Osteoblast (primary cell): ENCODE measurements at regions not wholly inside any gene's neighbourhood (a gene's known extent, or its start where the extent isn't known, plus 50 kb on each side); places are given as distances from the start of the nearest gene placed in this dataset.

Source experiments
- DNase-seq: peaks from one replicate; pipeline ENCODE4 v3.0.0; 2011; ENCODE audit warnings: low spot score, mixed read lengths; ENCODE audit not compliant: insufficient read length; ENCODE audit errors: missing footprints
- H2AFZ ChIP-seq: 2 replicates; pipeline ENCODE4 v1.6.0; 2011; ENCODE audit warnings: mild to moderate bottlenecking, low read length
- H3K27ac ChIP-seq: 2 replicates; pipeline ENCODE4 v1.5.1; 2011; ENCODE audit warnings: mild to moderate bottlenecking, low read depth, low read length, moderate library complexity
- H3K27me3 ChIP-seq: 2 replicates; pipeline ENCODE4 v1.6.0; 2012; ENCODE audit warnings: mild to moderate bottlenecking, control low read depth, inconsistent platforms, low read length, moderate library complexity; ENCODE audit not compliant: insufficient read depth
- H3K36me3 ChIP-seq: 2 replicates; pipeline ENCODE4 v1.5.1; 2011; ENCODE audit warnings: mild to moderate bottlenecking, low read length, control low read depth, moderate library complexity; ENCODE audit not compliant: insufficient read depth
- H3K4me1 ChIP-seq: 2 replicates; pipeline ENCODE4 v1.5.1; 2011; ENCODE audit warnings: mild to moderate bottlenecking, low read length, control low read depth, moderate library complexity; ENCODE audit not compliant: insufficient read depth
- H3K4me2 ChIP-seq: 2 replicates; pipeline ENCODE4 v1.6.0; 2011; ENCODE audit warnings: mild to moderate bottlenecking, low read length; ENCODE audit not compliant: insufficient read depth
- H3K4me3 ChIP-seq: fragments of 200-600 bp; sonication (generic); 3 replicates; pipeline ENCODE4 v1.5.1; 2012; ENCODE audit warnings: mild to moderate bottlenecking, low read length, inconsistent platforms; ENCODE audit not compliant: insufficient read depth
- H3K79me2 ChIP-seq: 2 replicates; pipeline ENCODE4 v1.6.0; 2012; ENCODE audit warnings: mild to moderate bottlenecking, low read length, control low read depth, inconsistent platforms; ENCODE audit not compliant: insufficient read depth
- H3K9me3 ChIP-seq: 2 replicates; pipeline ENCODE4 v1.5.1; 2011; ENCODE audit warnings: low read depth, low read length, control low read depth
- H4K20me1 ChIP-seq: 2 replicates; pipeline ENCODE4 v1.6.0; 2012; ENCODE audit warnings: mild to moderate bottlenecking, low read length, control low read depth; ENCODE audit not compliant: insufficient read depth
- TF ChIP-seq, protein P1 (sequence below): IDR thresholded peaks from 2 replicates; pipeline ENCODE4 v1.5.1; 2011; ENCODE audit warnings: mild to moderate bottlenecking, low read depth, low read length, moderate library complexity; ENCODE audit errors: extremely low read depth

DNA sequence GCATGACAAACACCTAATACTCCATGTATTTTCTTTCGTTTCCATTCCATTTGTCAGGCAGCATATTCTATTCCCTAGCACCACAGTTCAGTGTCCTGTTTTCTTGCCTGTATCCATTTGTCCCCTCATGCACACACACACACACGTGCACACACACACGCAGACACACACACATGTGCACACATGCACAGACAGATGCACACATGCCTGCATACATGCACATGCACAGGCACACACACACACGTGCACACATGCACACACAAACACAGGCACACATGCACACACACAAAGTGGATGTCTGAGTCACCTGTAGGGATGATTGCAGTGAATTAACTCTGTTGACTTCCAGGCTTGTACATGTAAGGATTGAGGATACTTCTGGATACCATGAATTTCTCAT is 226.7 kb upstream of the SYNDIG1 start:
- no peaks in the 10 kb centered on the region for H3K4me1 ChIP-seq
- no peaks in the 10 kb centered on the region for H3K27me3 ChIP-seq
- TF ChIP-seq, protein P1, sequence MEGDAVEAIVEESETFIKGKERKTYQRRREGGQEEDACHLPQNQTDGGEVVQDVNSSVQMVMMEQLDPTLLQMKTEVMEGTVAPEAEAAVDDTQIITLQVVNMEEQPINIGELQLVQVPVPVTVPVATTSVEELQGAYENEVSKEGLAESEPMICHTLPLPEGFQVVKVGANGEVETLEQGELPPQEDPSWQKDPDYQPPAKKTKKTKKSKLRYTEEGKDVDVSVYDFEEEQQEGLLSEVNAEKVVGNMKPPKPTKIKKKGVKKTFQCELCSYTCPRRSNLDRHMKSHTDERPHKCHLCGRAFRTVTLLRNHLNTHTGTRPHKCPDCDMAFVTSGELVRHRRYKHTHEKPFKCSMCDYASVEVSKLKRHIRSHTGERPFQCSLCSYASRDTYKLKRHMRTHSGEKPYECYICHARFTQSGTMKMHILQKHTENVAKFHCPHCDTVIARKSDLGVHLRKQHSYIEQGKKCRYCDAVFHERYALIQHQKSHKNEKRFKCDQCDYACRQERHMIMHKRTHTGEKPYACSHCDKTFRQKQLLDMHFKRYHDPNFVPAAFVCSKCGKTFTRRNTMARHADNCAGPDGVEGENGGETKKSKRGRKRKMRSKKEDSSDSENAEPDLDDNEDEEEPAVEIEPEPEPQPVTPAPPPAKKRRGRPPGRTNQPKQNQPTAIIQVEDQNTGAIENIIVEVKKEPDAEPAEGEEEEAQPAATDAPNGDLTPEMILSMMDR: no peak
- H3K79me2 ChIP-seq: no peaks in the 10 kb centered on the region
- H3K9me3 ChIP-seq: no peaks in the 10 kb centered on the region
- no peaks in the 10 kb centered on the region for H3K36me3 ChIP-seq
- no peak overlapping the region for H3K4me2 ChIP-seq
- DNase-seq: no peak
- no peak overlapping the region for H3K4me3 ChIP-seq
- no peak overlapping the region for H2AFZ ChIP-seq
- H3K27ac ChIP-seq: no peak overlapping the region
- no peaks in the 10 kb centered on the region for H4K20me1 ChIP-seq

DNA sequence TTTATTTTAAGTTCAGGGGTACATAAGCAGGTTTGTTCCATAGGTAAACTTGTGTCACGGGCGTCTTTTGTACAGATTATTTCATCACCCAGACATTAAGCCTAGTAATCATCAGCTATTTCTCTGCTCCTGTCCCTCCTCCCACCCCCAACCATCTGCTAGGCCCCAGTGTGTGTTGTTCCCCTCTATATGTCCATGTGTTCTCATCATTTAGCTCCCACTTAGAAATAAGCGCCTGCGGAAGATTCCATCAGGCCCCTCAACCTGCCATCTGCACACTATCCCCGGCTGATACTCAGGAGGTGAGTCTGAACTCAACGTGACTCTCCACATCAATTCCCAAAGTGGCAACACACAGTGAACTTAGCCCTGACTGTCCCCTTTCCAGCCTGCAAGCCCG is 228.0 kb upstream of the SYNDIG1 start:
- no peak for DNase-seq
- Histone ChIP-seq H2AFZ (no peak overlapping the region), H3K4me1 (no peaks in the 10 kb centered on the region), H3K27ac (no peak overlapping the region), H3K4me2 (no peak overlapping the region), H3K27me3 (no peaks in the 10 kb centered on the region), H3K79me2 (no peaks in the 10 kb centered on the region), H3K9me3 (no peaks in the 10 kb centered on the region), H4K20me1 (no peaks in the 10 kb centered on the region), H3K4me3 (no peak overlapping the region), H3K36me3 (no peaks in the 10 kb centered on the region)
- TF ChIP-seq, protein P1: no peak

DNA sequence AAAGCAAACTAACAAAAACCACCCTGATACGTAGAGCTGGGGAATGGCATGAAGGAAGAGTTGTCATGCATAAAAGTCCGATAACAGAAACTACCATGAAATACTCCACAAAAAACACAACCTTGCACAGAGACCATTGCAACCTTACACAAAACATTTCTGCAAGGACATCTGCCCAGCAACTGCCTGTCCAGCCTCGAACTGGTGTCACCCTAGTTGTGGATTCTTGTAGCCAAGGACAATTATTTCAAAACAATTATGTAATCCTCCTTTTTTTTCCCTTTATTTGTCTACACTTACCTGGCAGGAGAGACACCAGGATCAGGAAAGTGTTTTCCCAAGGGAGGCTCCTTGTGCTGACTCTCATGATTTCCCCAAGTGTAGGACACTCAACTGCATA is 232.5 kb upstream of the SYNDIG1 start:
- Histone ChIP-seq H3K36me3 (no peaks in the 10 kb centered on the region), H3K4me1 (no peaks in the 10 kb centered on the region), H3K27me3 (no peaks in the 10 kb centered on the region), H3K79me2 (no peaks in the 10 kb centered on the region), H3K4me2 (no peak overlapping the region), H2AFZ (no peak overlapping the region), H4K20me1 (no peaks in the 10 kb centered on the region), H3K9me3 (no peaks in the 10 kb centered on the region), H3K27ac (no peak overlapping the region), H3K4me3 (no peak overlapping the region)
- TF ChIP-seq, protein P1: no peak
- DNase-seq: no peak

DNA sequence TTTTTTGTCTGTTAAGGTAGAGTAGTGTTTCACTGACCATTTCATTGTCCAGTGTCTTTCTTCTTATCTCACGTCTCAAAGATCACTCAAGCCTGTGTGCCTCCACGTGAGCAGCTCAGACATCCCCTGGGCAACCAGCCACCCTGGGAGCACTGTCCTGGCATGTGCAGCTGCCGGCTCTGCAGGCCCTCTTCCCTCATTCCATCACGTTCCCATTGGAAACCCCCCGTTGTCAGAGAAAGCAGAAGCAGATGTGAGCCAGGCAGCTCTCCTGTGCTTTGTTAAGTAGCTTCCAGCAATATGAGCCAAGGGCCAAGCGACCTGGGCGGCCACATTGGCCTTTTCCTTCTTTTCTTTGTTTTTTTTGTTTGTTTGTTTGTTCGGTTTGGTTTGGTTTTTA is 233.2 kb upstream of the SYNDIG1 start:
- DNase-seq: no peak
- TF ChIP-seq, protein P1: no peak
- no peaks in the 10 kb centered on the region for H3K4me1 ChIP-seq

More for the DNA sequence above, 233.2 kb upstream of the SYNDIG1 start:
- Histone ChIP-seq H3K4me2 (no peak overlapping the region), H2AFZ (no peak overlapping the region), H4K20me1 (no peaks in the 10 kb centered on the region), H3K27me3 (no peaks in the 10 kb centered on the region), H3K27ac (no peak overlapping the region), H3K36me3 (no peaks in the 10 kb centered on the region), H3K9me3 (no peaks in the 10 kb centered on the region), H3K4me3 (no peak overlapping the region), H3K79me2 (no peaks in the 10 kb centered on the region)
